Erythroblast (primary cell): ENCODE measurements at regions not wholly inside any gene's neighbourhood (a gene's known extent, or its start where the extent isn't known, plus 50 kb on each side); places are given as distances from the start of the nearest gene placed in this dataset.

Source experiments
- GATA1 ChIP-seq: IDR thresholded peaks from 2 replicates; pipeline ENCODE4 v1.6.1; 2011; ENCODE audit warnings: low read depth, mild to moderate bottlenecking, control low read depth, low read length, moderate library complexity
- POLR2A ChIP-seq: IDR thresholded peaks from 2 replicates; pipeline ENCODE4 v1.6.1; 2011; ENCODE audit warnings: mild to moderate bottlenecking, low read length

DNA sequence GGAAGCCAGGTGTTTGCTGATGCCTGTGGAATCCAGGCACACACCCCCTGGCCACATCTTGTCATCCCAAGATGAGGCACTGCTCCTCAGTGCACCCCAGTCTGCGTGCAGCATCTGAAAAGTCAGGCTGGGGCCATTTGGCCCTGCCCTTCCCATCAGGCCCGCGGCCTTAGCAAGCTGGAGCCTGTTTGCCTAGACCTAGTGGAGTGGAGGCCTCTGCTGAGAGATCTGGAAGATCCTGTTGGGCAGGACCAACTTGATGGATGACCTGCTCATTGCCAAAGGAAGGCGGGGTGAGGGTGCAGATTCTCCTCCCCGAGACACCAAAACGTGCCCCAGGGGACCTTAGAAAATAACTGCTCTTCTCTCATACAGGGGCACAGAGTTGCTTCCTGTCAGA is 220.2 kb downstream of the SHQ1 start:
- TF ChIP-seq POLR2A (no peak), GATA1 (no peak)
